GM12865 (cell line): ENCODE measurements at regions not wholly inside any gene's neighbourhood (a gene's known extent, or its start where the extent isn't known, plus 50 kb on each side); places are given as distances from the start of the nearest gene placed in this dataset.
"Not testable (repeated sequence)": the region's sequence is repeated elsewhere in the genome, so short reads cannot be mapped to it uniquely, and the experiment has no call there.

ENCODE experiments used
- DNase-seq: peaks from one replicate; pipeline ENCODE4 v3.0.0; 2010; ENCODE audit warnings: low read depth
- H3K4me3 ChIP-seq: 2 replicates; pipeline ENCODE4 v1.5.1; 2011; ENCODE audit warnings: mild to moderate bottlenecking, low read depth, low read length, control low read depth
- TF ChIP-seq, protein P1 (sequence below): IDR thresholded peaks from 2 replicates; pipeline ENCODE4 v1.5.1; 2011; ENCODE audit warnings: low read length, control low read depth, low read depth, inconsistent platforms; ENCODE audit not compliant: insufficient read depth; ENCODE audit errors: missing control alignments

DNA sequence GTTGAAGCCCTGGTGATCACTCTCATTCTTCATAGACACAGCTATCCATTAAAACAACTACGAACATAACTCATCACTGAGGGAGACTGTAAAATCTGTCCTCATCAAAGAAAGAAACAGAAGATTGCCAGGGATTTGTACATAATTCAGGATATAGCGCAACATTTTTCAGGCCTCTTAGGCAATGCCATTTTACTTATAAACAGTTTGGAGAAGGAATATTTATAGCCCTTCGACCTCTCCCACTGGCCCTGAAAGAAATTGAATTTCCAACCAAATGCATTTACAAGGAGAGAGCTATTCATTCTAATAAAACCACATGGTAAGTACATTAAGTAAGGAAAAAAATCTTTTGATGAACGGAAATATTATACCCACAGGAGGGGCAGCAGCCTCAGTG, 295.0 kb downstream of the RAD51AP2 start:
- no peak overlapping the region for H3K4me3 ChIP-seq
- TF ChIP-seq, protein P1, sequence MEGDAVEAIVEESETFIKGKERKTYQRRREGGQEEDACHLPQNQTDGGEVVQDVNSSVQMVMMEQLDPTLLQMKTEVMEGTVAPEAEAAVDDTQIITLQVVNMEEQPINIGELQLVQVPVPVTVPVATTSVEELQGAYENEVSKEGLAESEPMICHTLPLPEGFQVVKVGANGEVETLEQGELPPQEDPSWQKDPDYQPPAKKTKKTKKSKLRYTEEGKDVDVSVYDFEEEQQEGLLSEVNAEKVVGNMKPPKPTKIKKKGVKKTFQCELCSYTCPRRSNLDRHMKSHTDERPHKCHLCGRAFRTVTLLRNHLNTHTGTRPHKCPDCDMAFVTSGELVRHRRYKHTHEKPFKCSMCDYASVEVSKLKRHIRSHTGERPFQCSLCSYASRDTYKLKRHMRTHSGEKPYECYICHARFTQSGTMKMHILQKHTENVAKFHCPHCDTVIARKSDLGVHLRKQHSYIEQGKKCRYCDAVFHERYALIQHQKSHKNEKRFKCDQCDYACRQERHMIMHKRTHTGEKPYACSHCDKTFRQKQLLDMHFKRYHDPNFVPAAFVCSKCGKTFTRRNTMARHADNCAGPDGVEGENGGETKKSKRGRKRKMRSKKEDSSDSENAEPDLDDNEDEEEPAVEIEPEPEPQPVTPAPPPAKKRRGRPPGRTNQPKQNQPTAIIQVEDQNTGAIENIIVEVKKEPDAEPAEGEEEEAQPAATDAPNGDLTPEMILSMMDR = no peak
- no peak for DNase-seq

- H3K4me3 ChIP-seq = no peak overlapping the region
- DNase-seq = no peak
- TF ChIP-seq, protein P1 = no peak
Measured at GRCh38 chr2:17208511-17208910, 309.7 kb downstream of the RAD51AP2 start.

- TF ChIP-seq, protein P1 = no peak
- no peak overlapping the region for H3K4me3 ChIP-seq
- DNase-seq = no peak
Measured at GRCh38 chr2:17206771-17207170, 311.5 kb downstream of the RAD51AP2 start.

GRCh38 chr2:17204214-17204613, 314.0 kb downstream of the RAD51AP2 start:
- not testable (repeated sequence) for H3K4me3 ChIP-seq, DNase-seq

GRCh38 chr2:17202628-17203027, 315.6 kb downstream of the RAD51AP2 start:
- H3K4me3 ChIP-seq, DNase-seq: not testable (repeated sequence)

DNA sequence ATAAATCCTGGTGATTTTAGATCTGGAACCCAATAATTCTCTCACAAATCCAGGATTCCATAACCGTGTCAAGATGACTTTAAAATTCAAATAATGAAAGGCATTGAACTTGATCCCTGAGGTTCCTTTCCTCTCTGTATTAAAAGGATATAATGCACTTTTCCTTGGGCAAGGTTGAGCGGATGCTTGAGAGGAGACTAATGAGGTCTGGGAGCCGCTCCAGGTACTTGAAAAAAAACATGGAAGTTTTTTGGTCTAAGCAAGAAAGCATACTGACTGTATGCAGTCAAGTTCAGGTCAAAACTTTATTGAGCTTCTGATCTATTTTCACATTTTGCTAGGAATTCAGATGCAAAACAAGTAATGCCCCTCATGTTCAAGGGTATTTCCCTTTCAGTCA, 318.5 kb downstream of the RAD51AP2 start:
- TF ChIP-seq, protein P1 = no peak
- no peak overlapping the region for H3K4me3 ChIP-seq
- DNase-seq = no peak

DNA sequence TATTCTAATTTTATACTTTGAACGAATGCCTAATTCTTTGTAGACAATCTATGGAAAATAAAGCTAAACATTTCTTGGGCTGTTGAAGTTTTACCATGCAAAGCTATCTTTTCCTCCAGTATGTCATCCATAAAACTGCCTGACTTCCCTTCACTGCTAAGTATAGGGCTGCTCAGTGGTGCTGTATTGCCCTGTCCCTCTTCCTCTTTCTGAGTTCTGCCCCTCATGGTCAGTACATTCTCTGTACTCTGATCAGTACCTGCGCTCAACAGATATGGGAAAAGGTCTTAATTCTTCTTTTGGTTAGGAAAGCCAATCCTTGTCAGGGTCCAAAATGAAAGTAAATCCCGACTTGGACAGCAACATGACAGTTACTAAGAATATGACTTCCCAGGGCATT, 321.9 kb downstream of the RAD51AP2 start:
- no peak overlapping the region for H3K4me3 ChIP-seq
- DNase-seq = no peak
- TF ChIP-seq, protein P1 = no peak

- H3K4me3 ChIP-seq = no peak overlapping the region
Measured at GRCh38 chr2:17195016-17195415, 323.2 kb downstream of the RAD51AP2 start.

More at GRCh38 chr2:17195016-17195415, 323.2 kb downstream of the RAD51AP2 start:
- TF ChIP-seq, protein P1 = no peak
- DNase-seq = no peak
